GM12892 (cell line): ENCODE measurements at regions not wholly inside any gene's neighbourhood (a gene's known extent, or its start where the extent isn't known, plus 50 kb on each side); places are given as distances from the start of the nearest gene placed in this dataset.

Experiments
- DNase-seq: peaks from one replicate; pipeline ENCODE4 v3.0.0; 2011; ENCODE audit not compliant: insufficient read length
- FAIRE-seq: peaks from 2 replicates; lab custom pipeline; 2011; peaks lifted over from hg19 to GRCh38; lab: Jason Lieb, UNC
- POLR2A ChIP-seq: IDR thresholded peaks from 2 replicates; pipeline ENCODE4 v1.6.1; 2011; ENCODE audit warnings: low read depth, low read length, control low read depth
- POLR2AphosphoS5 ChIP-seq: IDR thresholded peaks from 2 replicates; pipeline ENCODE4 v1.6.1; 2011; ENCODE audit warnings: low read depth, low read length, control low read depth
- TAF1 ChIP-seq: IDR thresholded peaks from 2 replicates; pipeline ENCODE4 v1.6.1; 2011; ENCODE audit warnings: low read depth, mild to moderate bottlenecking, control low read depth, low read length, borderline replicate concordance

- no peak for TF ChIP-seq TAF1
- TF ChIP-seq POLR2A: no peak
- TF ChIP-seq POLR2AphosphoS5: no peak
- FAIRE-seq (no peak), DNase-seq (no peak)
These were observed 1280.5 kb upstream of the CDH2 start for GRCh38 chr18:29457316-29457889.

- TF ChIP-seq POLR2AphosphoS5 (no peak), TAF1 (no peak), POLR2A (no peak)
- FAIRE-seq: no peak
- no peak for DNase-seq
These were observed 1272.5 kb upstream of the CDH2 start for GRCh38 chr18:29449424-29449823.

GRCh38 chr18:29439398-29439797 lies 1262.5 kb upstream of the CDH2 start:
- no peak for FAIRE-seq
- TF ChIP-seq POLR2AphosphoS5: no peak
- TF ChIP-seq TAF1: no peak
- no peak for TF ChIP-seq POLR2A
- no peak for DNase-seq

GRCh38 chr18:29436459-29436858 lies 1259.5 kb upstream of the CDH2 start:
- DNase-seq: no peak
- FAIRE-seq: no peak
- TF ChIP-seq POLR2A: no peak
- no peak for TF ChIP-seq TAF1
- TF ChIP-seq POLR2AphosphoS5: no peak

- TF ChIP-seq POLR2A (no peak), TAF1 (no peak), POLR2AphosphoS5 (no peak)
- no peak for DNase-seq
- FAIRE-seq: no peak
These were observed 1257.7 kb upstream of the CDH2 start for GRCh38 chr18:29434650-29435049.

GRCh38 chr18:29430416-29430815 lies 1253.5 kb upstream of the CDH2 start:
- TF ChIP-seq TAF1: no peak
- TF ChIP-seq POLR2AphosphoS5: no peak
- TF ChIP-seq POLR2A: no peak
- DNase-seq (no peak), FAIRE-seq (no peak)

- FAIRE-seq (no peak), DNase-seq (no peak)
- no peak for TF ChIP-seq POLR2A
- no peak for TF ChIP-seq POLR2AphosphoS5
- no peak for TF ChIP-seq TAF1
These were observed 1241.2 kb upstream of the CDH2 start for GRCh38 chr18:29418136-29418535.

- DNase-seq: no peak
- no peak for FAIRE-seq
These were observed 1230.1 kb upstream of the CDH2 start for GRCh38 chr18:29406996-29407395.

GRCh38 chr18:29397536-29397935 lies 1220.6 kb upstream of the CDH2 start:
- DNase-seq (no peak), FAIRE-seq (no peak)
- no peak for TF ChIP-seq POLR2A
- no peak for TF ChIP-seq TAF1
- no peak for TF ChIP-seq POLR2AphosphoS5

More at GRCh38 chr18:29406996-29407395, 1230.1 kb upstream of the CDH2 start:
- no peak for TF ChIP-seq POLR2A
- TF ChIP-seq TAF1: no peak
- TF ChIP-seq POLR2AphosphoS5: no peak

GRCh38 chr18:29383311-29384273 lies 1206.7 kb upstream of the CDH2 start:
- FAIRE-seq: no peak
- DNase-seq: no peak
- TF ChIP-seq POLR2A: no peak
- no peak for TF ChIP-seq TAF1
- no peak for TF ChIP-seq POLR2AphosphoS5

GRCh38 chr18:29378651-29379136 lies 1201.8 kb upstream of the CDH2 start:
- no peak for DNase-seq
- TF ChIP-seq POLR2AphosphoS5: no peak
- no peak for TF ChIP-seq POLR2A
- TF ChIP-seq TAF1: no peak
- no peak for FAIRE-seq

GRCh38 chr18:29377346-29377745 lies 1200.4 kb upstream of the CDH2 start:
- FAIRE-seq (no peak), DNase-seq (no peak)
- no peak for TF ChIP-seq TAF1
- no peak for TF ChIP-seq POLR2A
- TF ChIP-seq POLR2AphosphoS5: no peak
